Eye (tissue), 1 donor: ENCODE measurements at regions not wholly inside any gene's neighbourhood (a gene's known extent, or its start where the extent isn't known, plus 50 kb on each side); places are given as distances from the start of the nearest gene placed in this dataset.
"Not testable (repeated sequence)": the region's sequence is repeated elsewhere in the genome, so short reads cannot be mapped to it uniquely, and the experiment has no call there.

Experiments
- DNase-seq: peaks from one replicate; pipeline ENCODE4 v3.0.0-alpha.2; 2015

DNA sequence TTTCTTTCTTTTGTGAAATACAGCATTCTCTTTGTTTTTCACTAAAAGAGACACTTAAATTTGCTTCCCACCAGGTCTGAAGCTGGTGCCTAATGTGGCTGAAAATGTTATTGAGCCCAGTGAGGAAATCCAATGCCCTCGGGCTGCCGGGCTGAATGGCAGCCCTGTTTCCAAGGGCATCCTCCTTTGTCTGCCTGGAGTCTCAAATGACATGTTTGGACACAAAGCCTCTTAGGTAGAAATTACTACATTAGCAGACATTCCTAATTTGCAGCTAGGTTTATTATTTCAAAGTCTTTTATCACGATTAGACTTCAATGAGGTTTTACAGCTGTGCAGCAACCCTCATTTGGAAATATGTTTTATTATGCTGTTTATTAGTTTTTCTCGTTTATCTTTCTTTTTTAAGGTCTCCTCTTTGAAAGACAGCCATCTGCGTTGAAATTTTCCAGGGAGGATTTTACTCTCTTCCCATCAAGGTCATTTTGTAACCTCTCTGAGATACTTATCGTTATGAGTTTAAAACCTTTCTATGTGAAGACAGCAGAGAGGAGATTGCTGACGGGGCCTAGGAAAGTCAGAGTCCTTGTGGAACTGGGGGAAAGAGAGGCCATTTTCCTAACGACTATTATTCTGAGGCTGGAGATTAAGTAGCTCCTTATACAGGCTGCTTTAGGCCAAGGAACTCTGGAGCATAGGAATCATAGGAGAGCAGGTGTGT, 59.0 kb upstream of the ZNF532 start:
- DNase-seq: peak; percentile 85

- no peak for DNase-seq
Observed at GRCh38 chr18:58806826-58807714, 57.6 kb upstream of the ZNF532 start.

GRCh38 chr18:58807766-58808165, 56.9 kb upstream of the ZNF532 start:
- no peak for DNase-seq

GRCh38 chr18:58808349-58808748, 56.3 kb upstream of the ZNF532 start:
- DNase-seq: no peak

DNA sequence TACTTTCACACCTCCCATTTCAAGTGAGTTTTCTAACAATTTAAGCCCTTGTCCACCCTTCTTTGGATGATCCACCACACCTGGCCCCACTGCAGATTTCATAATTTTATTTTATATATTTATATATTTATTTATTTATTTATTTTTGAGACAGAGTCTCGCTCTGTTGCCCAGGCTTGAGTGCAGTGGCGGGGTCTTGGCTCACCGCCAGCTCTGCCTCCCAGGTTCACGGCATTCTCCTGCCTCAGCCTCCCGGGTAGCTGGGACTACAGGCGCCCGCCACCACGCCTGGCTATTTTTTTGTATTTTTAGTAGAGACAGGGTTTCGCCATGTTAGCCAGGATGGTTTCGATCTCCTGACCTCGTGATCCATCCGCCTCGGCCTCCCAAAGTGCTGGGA, 52.8 kb upstream of the ZNF532 start:
- not testable (repeated sequence) for DNase-seq

DNA sequence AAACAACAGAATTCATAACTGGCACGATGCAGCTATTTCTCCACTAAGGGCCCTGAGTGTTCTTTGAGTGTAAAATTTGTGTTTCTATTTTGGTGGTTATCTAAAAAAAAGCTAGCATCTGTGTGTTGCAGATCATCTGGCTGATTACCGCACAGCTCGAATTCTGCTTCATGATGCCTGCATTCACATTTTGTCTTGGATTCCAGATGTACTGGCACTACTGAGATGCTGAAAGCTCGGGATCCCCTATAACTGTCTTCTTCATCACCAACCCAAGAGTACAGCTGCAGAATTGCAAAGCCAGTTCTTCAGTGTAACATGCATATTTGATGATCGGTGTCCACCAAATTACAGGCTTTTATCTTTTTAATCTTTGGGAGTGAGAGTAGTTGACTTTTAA, 51.6 kb upstream of the ZNF532 start:
- DNase-seq: no peak

DNA sequence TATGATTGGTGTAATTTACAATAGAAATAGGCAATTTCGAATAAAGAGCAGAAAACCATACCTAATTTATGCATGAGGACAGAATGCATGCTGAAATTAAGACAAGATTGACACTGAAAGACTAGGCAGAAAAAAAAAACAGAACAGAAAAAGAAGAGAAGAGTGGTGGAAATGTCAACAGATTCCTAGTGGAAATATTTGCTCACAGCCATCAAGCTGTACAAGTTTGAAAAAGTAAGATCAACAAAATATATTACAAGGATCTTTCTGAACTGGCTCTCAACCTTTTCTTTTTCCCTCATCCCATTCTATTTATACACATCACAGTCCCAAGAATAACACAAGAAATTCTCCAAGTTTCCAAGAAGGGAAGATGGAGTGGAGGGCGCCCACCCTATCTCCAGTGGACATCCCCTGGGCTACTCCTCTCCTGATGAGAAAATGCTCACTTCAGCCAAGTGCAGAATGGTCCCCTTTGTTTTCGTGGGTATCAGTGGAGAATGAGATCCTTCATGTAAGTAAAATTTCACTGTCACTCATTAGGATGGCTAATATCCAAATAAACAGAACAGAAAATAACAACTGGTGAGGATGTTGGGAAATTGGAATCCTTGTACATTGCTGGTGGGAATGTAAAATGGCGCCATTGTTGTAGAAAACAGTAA, 51.0 kb upstream of the ZNF532 start:
- DNase-seq: no peak

DNA sequence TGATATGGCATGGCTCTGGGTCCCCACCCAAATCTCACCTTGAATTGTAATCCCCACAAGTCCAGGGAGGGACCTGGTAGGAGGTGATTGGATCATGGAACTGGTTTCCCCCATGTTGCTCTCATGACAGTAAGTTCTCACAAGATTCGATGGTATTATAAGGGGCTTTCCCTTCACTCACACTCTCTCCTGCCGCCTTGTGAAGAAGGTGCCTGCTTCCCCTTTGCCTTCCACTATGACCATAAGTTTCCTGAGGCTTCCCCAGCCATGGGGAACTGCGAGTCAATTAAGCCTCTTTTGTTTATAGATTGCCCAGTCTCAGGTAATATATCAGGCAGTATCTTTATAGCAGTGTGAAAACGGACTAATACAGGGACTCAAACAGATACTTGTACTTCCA, 50.4 kb upstream of the ZNF532 start:
- no peak for DNase-seq
